Keratinocyte (primary cell): ENCODE measurements at regions not wholly inside any gene's neighbourhood (a gene's known extent, or its start where the extent isn't known, plus 50 kb on each side); places are given as distances from the start of the nearest gene placed in this dataset.
A peak's percentile ranks its signal among the peaks of the same experiment; 100 is the strongest.

Experiments
- DNase-seq: peaks from one replicate; pipeline ENCODE4 v3.0.0-alpha.2; 2011; ENCODE audit warnings: low read depth, missing footprints, low spot score
- FAIRE-seq: peaks from 2 replicates; lab custom pipeline; 2011; peaks lifted over from hg19 to GRCh38; lab: Jason Lieb, UNC
- H2AFZ ChIP-seq: 2 replicates; pipeline ENCODE4 v1.6.0; 2012; ENCODE audit warnings: low read length, control low read depth, inconsistent platforms; ENCODE audit not compliant: control insufficient read depth
- H3K27ac ChIP-seq: 2 replicates; pipeline ENCODE4 v1.5.1; 2011; ENCODE audit warnings: low read length; ENCODE audit not compliant: control insufficient read depth, insufficient read depth
- H3K27me3 ChIP-seq: 3 replicates; pipeline ENCODE4 v1.6.0; 2011; ENCODE audit warnings: low read length; ENCODE audit not compliant: control insufficient read depth, insufficient read depth; ENCODE audit errors: extremely low read depth
- H3K36me3 ChIP-seq, 2 experiments: 2 replicates in 1 of 2; 3 replicates in 1 of 2; pipeline ENCODE4 v1.5.1; 2011; ENCODE audit warnings: low read length in 2 of 2, mild to moderate bottlenecking in 1 of 2; ENCODE audit not compliant: control insufficient read depth in 2 of 2, insufficient read depth in 2 of 2; ENCODE audit errors: extremely low read depth in 1 of 2
- H3K4me1 ChIP-seq: 3 replicates; pipeline ENCODE4 v1.5.1; 2011; ENCODE audit warnings: low read length; ENCODE audit not compliant: control insufficient read depth, insufficient read depth; ENCODE audit errors: extremely low read depth
- H3K4me2 ChIP-seq: 3 replicates; pipeline ENCODE4 v1.6.0; 2011; ENCODE audit warnings: low read depth, low read length; ENCODE audit not compliant: control insufficient read depth, insufficient read depth; ENCODE audit errors: extremely low read depth
- H3K4me3 ChIP-seq, 3 experiments: fragments of 200-600 bp in 1 of 3; sonication (generic) in 1 of 3; 2 replicates in 2 of 3; 3 replicates in 1 of 3; pipeline ENCODE4 v1.5.1; 2011 to 2016; ENCODE audit warnings: low read length in 3 of 3, mild to moderate bottlenecking in 3 of 3, control low read depth in 2 of 3, inconsistent platforms in 1 of 3, low read depth in 1 of 3, mixed read lengths in 1 of 3, mixed run types in 1 of 3, moderate library complexity in 1 of 3; ENCODE audit not compliant: control insufficient read depth in 2 of 3, insufficient read depth in 2 of 3; ENCODE audit errors: extremely low read depth in 1 of 3
- H3K79me2 ChIP-seq: 2 replicates; pipeline ENCODE4 v1.6.0; 2012; ENCODE audit warnings: low read length; ENCODE audit not compliant: control insufficient read depth, insufficient read depth
- H3K9ac ChIP-seq: 3 replicates; pipeline ENCODE4 v1.6.0; 2011; ENCODE audit warnings: low read length; ENCODE audit not compliant: control insufficient read depth, insufficient read depth; ENCODE audit errors: extremely low read depth
- H3K9me1 ChIP-seq: 3 replicates; pipeline ENCODE4 v1.6.0; 2011; ENCODE audit warnings: low read length; ENCODE audit not compliant: control insufficient read depth, insufficient read depth; ENCODE audit errors: extremely low read depth
- H3K9me3 ChIP-seq: 2 replicates; pipeline ENCODE4 v1.5.1; 2012; ENCODE audit warnings: low read depth, low read length; ENCODE audit not compliant: control insufficient read depth
- H4K20me1 ChIP-seq: 3 replicates; pipeline ENCODE4 v1.6.0; 2011; ENCODE audit warnings: low read length; ENCODE audit not compliant: control insufficient read depth, insufficient read depth; ENCODE audit errors: extremely low read depth
- EZH2 ChIP-seq: IDR thresholded peaks from one replicate; pipeline ENCODE4 v1.6.1; 2012; ENCODE audit warnings: inconsistent platforms, mild to moderate bottlenecking, low read length, moderate library complexity
- dilution Hi-C: fragments of 300-500 bp; cut with MboI; formaldehyde crosslinking; loops from one replicate; pipeline ENCODE4 v1.7.0; 2020; ENCODE audit warnings: low sequenced_read_pairs; ENCODE audit not compliant: extremely low pct_ligation_motif_present
- TF ChIP-seq, protein P1 (sequence below), 3 experiments: IDR thresholded peaks in 1 of 3; conservative IDR thresholded peaks in 1 of 3; optimal IDR thresholded peaks in 1 of 3; 2 replicates in 2 of 3; 3 replicates in 1 of 3; pipeline versions ENCODE3 to v1.5.1; 2011; ENCODE audit warnings: low read length in 3 of 3, mild to moderate bottlenecking in 3 of 3, moderate library complexity in 2 of 3, control low read depth in 1 of 3, inconsistent platforms in 1 of 3; ENCODE audit not compliant: insufficient read depth in 2 of 3; ENCODE audit errors: extremely low read depth in 1 of 3

DNA sequence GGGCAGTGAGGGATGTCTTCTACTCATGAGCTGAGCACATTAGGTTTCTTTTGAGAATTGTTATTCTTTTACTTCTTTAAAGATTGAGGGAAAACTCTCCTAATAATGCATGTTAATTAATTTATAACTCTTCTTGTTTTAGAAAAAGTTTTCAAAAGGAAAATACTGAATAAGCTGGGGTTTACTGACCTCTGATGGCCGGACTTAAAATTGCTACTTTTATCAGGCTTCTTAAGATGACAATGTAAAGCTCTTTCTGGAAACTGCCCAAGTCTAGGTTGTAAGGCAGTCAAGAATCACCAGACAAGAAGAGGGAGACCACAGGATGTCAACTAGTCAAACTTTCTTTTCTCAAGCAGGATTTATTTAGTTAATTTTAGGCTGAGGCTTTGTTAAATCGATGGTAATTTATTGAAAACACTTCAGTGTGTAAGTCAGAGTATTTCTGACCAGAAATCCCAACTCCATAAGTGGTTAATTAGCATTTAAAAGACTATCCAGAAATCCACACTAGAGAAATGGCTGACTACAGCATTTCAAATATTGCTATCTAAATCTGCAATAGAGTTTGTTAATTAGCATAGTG lies 82.1 kb downstream of the AVPR1A start:
- dilution Hi-C loops, result no loop called here
- Histone ChIP-seq H3K27ac (no peak overlapping the region), H3K4me3 (no peak overlapping the region), H3K79me2 (no peaks in the 10 kb centered on the region), H4K20me1 (no peaks in the 10 kb centered on the region), H3K9me3 (no peaks in the 10 kb centered on the region), H3K4me1 (no peaks in the 10 kb centered on the region), H3K9me1 (no peaks in the 10 kb centered on the region), H3K9ac (no peak overlapping the region), H3K36me3 (no peaks in the 10 kb centered on the region), H2AFZ (no peak overlapping the region), H3K27me3 (no peaks in the 10 kb centered on the region), H3K4me2 (no peak overlapping the region)
- TF ChIP-seq EZH2, result no peak
- TF ChIP-seq, protein P1, sequence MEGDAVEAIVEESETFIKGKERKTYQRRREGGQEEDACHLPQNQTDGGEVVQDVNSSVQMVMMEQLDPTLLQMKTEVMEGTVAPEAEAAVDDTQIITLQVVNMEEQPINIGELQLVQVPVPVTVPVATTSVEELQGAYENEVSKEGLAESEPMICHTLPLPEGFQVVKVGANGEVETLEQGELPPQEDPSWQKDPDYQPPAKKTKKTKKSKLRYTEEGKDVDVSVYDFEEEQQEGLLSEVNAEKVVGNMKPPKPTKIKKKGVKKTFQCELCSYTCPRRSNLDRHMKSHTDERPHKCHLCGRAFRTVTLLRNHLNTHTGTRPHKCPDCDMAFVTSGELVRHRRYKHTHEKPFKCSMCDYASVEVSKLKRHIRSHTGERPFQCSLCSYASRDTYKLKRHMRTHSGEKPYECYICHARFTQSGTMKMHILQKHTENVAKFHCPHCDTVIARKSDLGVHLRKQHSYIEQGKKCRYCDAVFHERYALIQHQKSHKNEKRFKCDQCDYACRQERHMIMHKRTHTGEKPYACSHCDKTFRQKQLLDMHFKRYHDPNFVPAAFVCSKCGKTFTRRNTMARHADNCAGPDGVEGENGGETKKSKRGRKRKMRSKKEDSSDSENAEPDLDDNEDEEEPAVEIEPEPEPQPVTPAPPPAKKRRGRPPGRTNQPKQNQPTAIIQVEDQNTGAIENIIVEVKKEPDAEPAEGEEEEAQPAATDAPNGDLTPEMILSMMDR (optimal IDR thresholded peaks at IDR 0.05 in 1 of 3, IDR thresholded peaks at IDR 0.05 in 1 of 3, conservative IDR thresholded peaks at IDR 0.05 in 1 of 3; ENCODE audit: extremely low read depth in 1 of 3, insufficient read depth in 2 of 3, low read length in 3 of 3), result peak in 2 of 3 experiments; percentile 34 to 52
- FAIRE-seq, result no peak
- DNase-seq, result no peak

DNA sequence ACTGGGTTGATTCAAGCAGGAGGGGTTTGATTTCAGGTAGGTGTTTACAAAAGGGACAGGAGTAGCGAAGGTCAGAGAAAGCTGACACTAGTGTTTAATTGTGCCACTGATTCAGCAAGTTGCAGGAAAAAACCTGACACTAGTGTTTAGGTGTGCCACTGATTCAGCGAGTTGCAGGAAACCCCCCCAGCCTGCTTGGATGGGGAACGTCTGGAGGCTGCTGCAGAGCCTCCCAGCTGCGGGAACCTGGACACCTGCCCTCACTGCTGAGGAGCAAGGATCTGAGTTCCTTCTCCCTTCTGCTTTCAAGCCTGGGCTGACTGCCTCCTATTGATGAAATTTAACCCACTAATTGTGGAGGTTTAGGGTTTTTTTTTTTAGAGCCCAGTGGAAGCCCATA lies 84.2 kb downstream of the AVPR1A start:
- Histone ChIP-seq H3K9me1 (no peaks in the 10 kb centered on the region), H3K4me1 (no peaks in the 10 kb centered on the region), H2AFZ (no peak overlapping the region), H3K27me3 (no peaks in the 10 kb centered on the region), H3K4me2 (no peak overlapping the region), H3K9me3 (no peaks in the 10 kb centered on the region), H3K79me2 (no peaks in the 10 kb centered on the region), H3K36me3 (no peaks in the 10 kb centered on the region), H3K27ac (no peak overlapping the region), H4K20me1 (no peaks in the 10 kb centered on the region), H3K4me3 (no peak overlapping the region), H3K9ac (no peak overlapping the region)
- DNase-seq (no peak), FAIRE-seq (no peak)
- dilution Hi-C loops, result no loop called here
- TF ChIP-seq, protein P1 (optimal IDR thresholded peaks at IDR 0.05 in 1 of 3, IDR thresholded peaks at IDR 0.05 in 1 of 3, conservative IDR thresholded peaks at IDR 0.05 in 1 of 3; ENCODE audit: extremely low read depth in 1 of 3, insufficient read depth in 2 of 3, low read length in 3 of 3), result no peak
- no peak for TF ChIP-seq EZH2
